Activated naive CD4-positive, alpha-beta T cell treated with anti-CD3 and anti-CD28 coated beads, Interleukin-2, amount 10 ng/mL, durations not matched to agents 7 days and 5 days (primary cell): ENCODE measurements at regions not wholly inside any gene's neighbourhood (a gene's known extent, or its start where the extent isn't known, plus 50 kb on each side); places are given as distances from the start of the nearest gene placed in this dataset.

ENCODE experiments used
- CTCF ChIA-PET: fragments of 350-600 bp; sonication (Branson Sonifier 250); formaldehyde crosslinking; loops from one replicate; lab custom pipeline; 2021; ENCODE audit warnings: antibody characterized with exemption; lab: Charles Lee
- DNase-seq: peaks from one replicate; pipeline ENCODE4 v3.0.0-alpha.2; 2020
- H3K27ac Mint-ChIP-seq: one replicate; pipeline ENCODE4 v1.8.0; 2021; ENCODE audit warnings: mild to moderate bottlenecking, moderate library complexity, mixed read lengths
- H3K27me3 Mint-ChIP-seq: one replicate; pipeline ENCODE4 v1.8.0; 2021; ENCODE audit warnings: mild to moderate bottlenecking, mixed read lengths
- H3K36me3 Mint-ChIP-seq: one replicate; pipeline ENCODE4 v1.8.0; 2021; ENCODE audit warnings: mixed read lengths
- H3K4me1 Mint-ChIP-seq: one replicate; pipeline ENCODE4 v1.8.0; 2021; ENCODE audit warnings: mixed read lengths
- H3K4me3 Mint-ChIP-seq: one replicate; pipeline ENCODE4 v1.8.0; 2021; ENCODE audit warnings: mild to moderate bottlenecking, moderate library complexity, mixed read lengths
- H3K9me3 Mint-ChIP-seq: one replicate; pipeline ENCODE4 v1.8.0; 2021; ENCODE audit warnings: mixed read lengths

- no peaks in the 10 kb centered on the region for H3K36me3 Mint-ChIP-seq
- no peaks in the 10 kb centered on the region for H3K27me3 Mint-ChIP-seq
- CTCF ChIA-PET, result no interaction called here
- H3K9me3 Mint-ChIP-seq, result no peaks in the 10 kb centered on the region
- no peak for DNase-seq
- no peak overlapping the region for H3K4me3 Mint-ChIP-seq
- H3K4me1 Mint-ChIP-seq, result no peaks in the 10 kb centered on the region
- no peak overlapping the region for H3K27ac Mint-ChIP-seq
Observed at GRCh38 chr2:67339234-67339885, 57.8 kb upstream of the ETAA1 start.

GRCh38 chr2:67340133-67341011 lies 56.8 kb upstream of the ETAA1 start:
- H3K27me3 Mint-ChIP-seq, result no peaks in the 10 kb centered on the region
- no peak for DNase-seq
- H3K36me3 Mint-ChIP-seq, result no peaks in the 10 kb centered on the region
- H3K27ac Mint-ChIP-seq, result no peak overlapping the region
- no peak overlapping the region for H3K4me3 Mint-ChIP-seq
- no peaks in the 10 kb centered on the region for H3K9me3 Mint-ChIP-seq
- CTCF ChIA-PET, result no interaction called here
- H3K4me1 Mint-ChIP-seq, result no peaks in the 10 kb centered on the region

- H3K9me3 Mint-ChIP-seq, result no peaks in the 10 kb centered on the region
- H3K4me1 Mint-ChIP-seq, result no peaks in the 10 kb centered on the region
- H3K4me3 Mint-ChIP-seq, result no peak overlapping the region
- CTCF ChIA-PET, result no interaction called here
- DNase-seq, result no peak
- no peaks in the 10 kb centered on the region for H3K36me3 Mint-ChIP-seq
- no peak overlapping the region for H3K27ac Mint-ChIP-seq
- H3K27me3 Mint-ChIP-seq, result no peaks in the 10 kb centered on the region
Observed at GRCh38 chr2:67341012-67341318, 56.2 kb upstream of the ETAA1 start.

- Mint-ChIP-seq H3K4me1 (no peaks in the 10 kb centered on the region), H3K9me3 (no peaks in the 10 kb centered on the region), H3K4me3 (no peak overlapping the region), H3K27me3 (no peaks in the 10 kb centered on the region), H3K27ac (no peak overlapping the region), H3K36me3 (no peaks in the 10 kb centered on the region)
- CTCF ChIA-PET, result no interaction called here
- DNase-seq, result no peak
Observed at GRCh38 chr2:67341336-67341735, 55.8 kb upstream of the ETAA1 start.

GRCh38 chr2:67342394-67342793 lies 54.7 kb upstream of the ETAA1 start:
- Mint-ChIP-seq H3K9me3 (no peaks in the 10 kb centered on the region), H3K4me1 (no peaks in the 10 kb centered on the region), H3K36me3 (no peaks in the 10 kb centered on the region), H3K27me3 (no peaks in the 10 kb centered on the region), H3K4me3 (no peak overlapping the region), H3K27ac (no peak overlapping the region)
- CTCF ChIA-PET, result interaction anchor here (0.6 kb wide), 1 partner anchor 64 kb away, joined by 4 read pairs; no protein-coding TSS in a partner anchor
- no peak for DNase-seq

GRCh38 chr2:67346718-67347407 lies 50.3 kb upstream of the ETAA1 start:
- no peak overlapping the region for H3K4me3 Mint-ChIP-seq
- H3K27me3 Mint-ChIP-seq, result no peaks in the 10 kb centered on the region
- CTCF ChIA-PET, result no interaction called here
- no peaks in the 10 kb centered on the region for H3K36me3 Mint-ChIP-seq
- peaks cover 6% of the 10 kb centered on the region for H3K9me3 Mint-ChIP-seq
- DNase-seq, result no peak
- no peak overlapping the region for H3K27ac Mint-ChIP-seq
- H3K4me1 Mint-ChIP-seq, result no peaks in the 10 kb centered on the region
